ENCODE measurements at regions not wholly inside any gene's neighbourhood (a gene's known extent, or its start where the extent isn't known, plus 50 kb on each side); places are given as distances from the start of the nearest gene placed in this dataset.

- no peak for ATAC-seq
- TF ChIP-seq ZNF8 (CRISPR knock-in tag; IDR thresholded peaks at IDR 0.05), result no peak
Observed at GRCh38 chr7:155388561-155388960, 69.4 kb upstream of the EN2 start.

DNA sequence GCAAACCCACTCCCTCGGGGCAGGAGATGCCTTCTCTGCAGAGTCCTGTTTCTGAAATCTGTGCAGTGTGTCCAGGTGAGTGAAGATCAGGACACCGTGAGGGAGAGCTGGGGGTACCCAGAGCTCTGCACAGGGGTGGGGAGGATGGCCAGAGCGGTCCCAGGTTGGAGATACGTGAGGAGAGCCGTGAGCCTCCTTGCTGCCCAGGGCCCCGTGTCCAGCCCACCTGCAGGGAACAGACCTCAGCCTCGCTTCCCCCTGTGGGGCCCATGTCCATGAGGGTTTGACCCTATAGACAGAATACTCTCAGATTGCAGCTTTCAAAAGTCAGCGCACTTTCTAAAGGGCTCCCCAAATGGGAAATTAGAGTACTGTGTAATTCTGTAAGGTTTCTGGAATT lies 66.5 kb upstream of the EN2 start:
- no peak for ATAC-seq
- TF ChIP-seq ZNF8 (CRISPR knock-in tag; IDR thresholded peaks at IDR 0.05) (no peak), TCF4 (CRISPR knock-in tag; IDR thresholded peaks at IDR 0.05; ENCODE audit: borderline replicate concordance) (no peak), ISL1 (CRISPR knock-in tag; IDR thresholded peaks at IDR 0.05) (no peak), SNAI2 (CRISPR knock-in tag; IDR thresholded peaks at IDR 0.05) (no peak), PATZ1 (CRISPR knock-in tag; IDR thresholded peaks at IDR 0.05; ENCODE audit: borderline replicate concordance) (no peak), ZNF70 (CRISPR knock-in tag; IDR thresholded peaks at IDR 0.05) (no peak)
- TF ChIP-seq, protein P1, sequence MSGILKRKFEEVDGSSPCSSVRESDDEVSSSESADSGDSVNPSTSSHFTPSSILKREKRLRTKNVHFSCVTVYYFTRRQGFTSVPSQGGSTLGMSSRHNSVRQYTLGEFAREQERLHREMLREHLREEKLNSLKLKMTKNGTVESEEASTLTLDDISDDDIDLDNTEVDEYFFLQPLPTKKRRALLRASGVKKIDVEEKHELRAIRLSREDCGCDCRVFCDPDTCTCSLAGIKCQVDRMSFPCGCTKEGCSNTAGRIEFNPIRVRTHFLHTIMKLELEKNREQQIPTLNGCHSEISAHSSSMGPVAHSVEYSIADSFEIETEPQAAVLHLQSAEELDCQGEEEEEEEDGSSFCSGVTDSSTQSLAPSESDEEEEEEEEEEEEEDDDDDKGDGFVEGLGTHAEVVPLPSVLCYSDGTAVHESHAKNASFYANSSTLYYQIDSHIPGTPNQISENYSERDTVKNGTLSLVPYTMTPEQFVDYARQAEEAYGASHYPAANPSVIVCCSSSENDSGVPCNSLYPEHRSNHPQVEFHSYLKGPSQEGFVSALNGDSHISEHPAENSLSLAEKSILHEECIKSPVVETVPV (CRISPR knock-in tag; IDR thresholded peaks at IDR 0.05), result no peak

DNA sequence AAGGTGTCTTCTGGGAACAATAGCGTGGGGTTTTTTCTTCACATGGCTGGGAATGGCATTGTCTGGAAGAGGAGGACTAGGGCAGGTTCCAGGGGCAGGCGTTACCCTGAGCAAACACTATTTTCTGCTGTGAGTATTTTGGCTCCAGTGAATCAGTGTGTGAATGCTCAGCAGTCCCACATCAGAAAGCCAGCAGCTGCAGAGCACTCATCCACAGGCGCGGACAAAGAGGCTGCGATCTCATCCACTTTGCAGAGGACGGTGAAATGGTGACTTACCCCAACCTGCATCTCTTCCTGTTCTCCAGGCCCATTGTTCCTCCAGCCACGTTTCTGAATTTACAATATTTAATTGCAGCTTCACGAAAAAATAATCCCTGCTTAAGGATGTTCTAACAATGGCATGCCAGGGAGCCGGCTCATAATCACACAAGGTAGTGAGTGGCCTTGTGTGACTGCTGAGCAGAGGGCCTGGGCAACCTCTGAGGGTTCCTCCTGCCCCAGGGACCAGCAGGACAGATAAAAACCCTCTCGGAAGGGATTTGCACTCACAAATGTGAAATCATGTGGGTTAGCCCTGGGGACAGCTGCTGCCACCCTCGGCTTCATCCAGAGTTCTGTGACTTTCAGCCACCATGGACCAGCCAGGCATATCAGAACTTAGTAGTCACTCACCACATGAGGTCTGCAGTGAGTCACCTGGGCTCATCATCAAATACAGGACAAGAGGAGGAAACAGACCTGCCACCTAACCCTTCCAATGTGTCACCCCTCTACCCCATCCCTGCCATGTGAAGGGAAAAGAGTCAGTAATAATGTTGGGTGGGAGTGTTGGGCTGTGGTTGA lies 65.0 kb upstream of the EN2 start:
- no peak for ATAC-seq
- no peak for TF ChIP-seq ZFP30 (CRISPR knock-in tag; IDR thresholded peaks at IDR 0.05)

DNA sequence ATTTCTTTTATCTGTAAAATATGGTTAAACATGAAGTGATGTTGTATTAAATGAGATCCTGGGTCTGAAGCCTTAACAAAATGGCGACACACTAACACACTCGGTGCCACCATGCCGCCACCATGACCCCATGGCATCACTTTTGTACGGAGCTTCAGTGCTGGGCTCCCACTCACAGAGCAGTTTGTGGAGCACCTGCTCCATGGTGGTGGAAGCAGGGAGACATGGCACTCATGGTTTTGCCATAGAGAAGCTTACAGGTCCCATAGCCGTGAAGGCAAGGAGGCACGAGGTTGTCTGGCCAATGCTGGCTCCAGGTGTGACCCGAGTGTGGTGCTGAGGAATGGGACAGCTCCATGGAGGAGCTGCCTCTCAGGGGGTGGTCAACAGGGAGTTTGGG lies 63.5 kb upstream of the EN2 start:
- ATAC-seq, result no peak
- TF ChIP-seq, protein P1 (CRISPR knock-in tag; IDR thresholded peaks at IDR 0.05), result no peak
- TF ChIP-seq CREB5 (CRISPR knock-in tag; IDR thresholded peaks at IDR 0.05; ENCODE audit: low read depth) (no peak), ZFP3 (CRISPR knock-in tag; IDR thresholded peaks at IDR 0.05) (no peak), ZFP30 (CRISPR knock-in tag; IDR thresholded peaks at IDR 0.05) (no peak), ARNTL (CRISPR knock-in tag; IDR thresholded peaks at IDR 0.05; ENCODE audit: borderline replicate concordance, low read depth) (no peak), TOX (CRISPR knock-in tag; IDR thresholded peaks at IDR 0.05; ENCODE audit: borderline replicate concordance) (no peak), PATZ1 (CRISPR knock-in tag; IDR thresholded peaks at IDR 0.05; ENCODE audit: borderline replicate concordance) (no peak), TCF4 (CRISPR knock-in tag; IDR thresholded peaks at IDR 0.05; ENCODE audit: borderline replicate concordance) (no peak), ZC3H10 (CRISPR knock-in tag; IDR thresholded peaks at IDR 0.05) (no peak), ESRRG (CRISPR knock-in tag; IDR thresholded peaks at IDR 0.05) (no peak), CSDC2 (CRISPR knock-in tag; IDR thresholded peaks at IDR 0.05) (no peak)

DNA sequence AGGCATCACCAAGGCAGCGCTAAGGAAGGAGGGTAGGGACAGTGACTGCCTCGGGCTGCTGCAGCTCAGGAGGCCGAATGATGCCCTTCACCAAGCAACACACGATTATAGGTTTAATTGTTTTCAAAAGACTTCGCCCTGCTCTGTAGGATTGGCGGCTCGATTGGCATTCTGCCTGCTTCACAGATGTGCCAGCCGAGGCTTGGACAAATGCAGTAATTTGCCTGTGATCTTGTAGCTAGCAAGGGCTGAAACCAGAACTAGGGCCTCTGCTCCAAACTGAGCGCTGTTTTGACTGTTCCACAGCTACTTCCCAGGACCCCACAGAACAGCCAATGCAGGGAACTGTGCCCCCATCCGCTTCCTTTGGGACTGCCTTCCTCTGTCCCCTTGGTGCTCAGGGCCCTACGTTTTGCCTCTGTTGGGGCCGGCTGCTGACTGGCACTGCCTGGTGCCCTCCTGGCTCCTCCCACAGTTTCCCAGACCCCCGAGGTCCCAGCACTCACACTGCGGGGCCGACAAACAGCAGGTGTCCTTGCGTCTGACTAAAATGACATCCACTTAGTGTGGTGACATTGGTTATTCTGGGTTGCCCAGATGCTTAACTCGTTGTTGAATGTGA lies 62.6 kb upstream of the EN2 start:
- no peak; the same call in 2 of the 3 replicates for ATAC-seq
- TF ChIP-seq TCF4 (CRISPR knock-in tag; IDR thresholded peaks at IDR 0.05; ENCODE audit: borderline replicate concordance) (no peak), ZNF70 (CRISPR knock-in tag; IDR thresholded peaks at IDR 0.05) (no peak), ZNF565 (CRISPR knock-in tag; conservative IDR thresholded peaks at IDR 0.05; ENCODE audit: low read depth) (no peak), RARB (CRISPR knock-in tag; IDR thresholded peaks at IDR 0.05) (no peak), ISL1 (CRISPR knock-in tag; IDR thresholded peaks at IDR 0.05) (no peak)
- TF ChIP-seq, protein P1 (CRISPR knock-in tag; IDR thresholded peaks at IDR 0.05), result no peak
- TF ChIP-seq, protein P2, sequence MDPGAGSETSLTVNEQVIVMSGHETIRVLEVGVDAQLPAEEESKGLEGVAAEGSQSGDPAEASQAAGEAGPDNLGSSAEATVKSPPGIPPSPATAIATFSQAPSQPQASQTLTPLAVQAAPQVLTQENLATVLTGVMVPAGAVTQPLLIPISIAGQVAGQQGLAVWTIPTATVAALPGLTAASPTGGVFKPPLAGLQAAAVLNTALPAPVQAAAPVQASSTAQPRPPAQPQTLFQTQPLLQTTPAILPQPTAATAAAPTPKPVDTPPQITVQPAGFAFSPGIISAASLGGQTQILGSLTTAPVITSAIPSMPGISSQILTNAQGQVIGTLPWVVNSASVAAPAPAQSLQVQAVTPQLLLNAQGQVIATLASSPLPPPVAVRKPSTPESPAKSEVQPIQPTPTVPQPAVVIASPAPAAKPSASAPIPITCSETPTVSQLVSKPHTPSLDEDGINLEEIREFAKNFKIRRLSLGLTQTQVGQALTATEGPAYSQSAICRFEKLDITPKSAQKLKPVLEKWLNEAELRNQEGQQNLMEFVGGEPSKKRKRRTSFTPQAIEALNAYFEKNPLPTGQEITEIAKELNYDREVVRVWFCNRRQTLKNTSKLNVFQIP (CRISPR knock-in tag; IDR thresholded peaks at IDR 0.05; ENCODE audit: borderline replicate concordance, low read depth), result no peak
